AG04449 (cell line): ENCODE measurements at regions not wholly inside any gene's neighbourhood (a gene's known extent, or its start where the extent isn't known, plus 50 kb on each side); places are given as distances from the start of the nearest gene placed in this dataset.
A peak's percentile ranks its signal among the peaks of the same experiment; 100 is the strongest.

ENCODE experiments used
- CTCF ChIA-PET: fragments of 350-600 bp; formaldehyde crosslinking; extraction: SDS; loops from one replicate; lab custom pipeline; 2021; ENCODE audit warnings: antibody characterized with exemption; lab: Yijun Ruan, JAX
- POLR2A ChIA-PET: fragments of 400-600, 350-600 bp; formaldehyde crosslinking; extraction: SDS; loops from one replicate; lab custom pipeline; 2020; ENCODE audit warnings: antibody characterized with exemption, inconsistent platforms; lab: Yijun Ruan, JAX
- DNase-seq: peaks from one replicate; pipeline ENCODE4 v3.0.0-alpha.2; 2010; ENCODE audit warnings: low read depth, low spot score
- H3K4me3 ChIP-seq: 2 replicates; pipeline ENCODE4 v1.5.1; 2011; ENCODE audit warnings: low read depth, mild to moderate bottlenecking, control low read depth, low read length
- TF ChIP-seq, protein P1 (sequence below): IDR thresholded peaks from one replicate; pipeline ENCODE4 v1.5.1; 2011; ENCODE audit warnings: mild to moderate bottlenecking, moderate library complexity, low read length, control low read depth, inconsistent platforms; ENCODE audit not compliant: insufficient read depth; ENCODE audit errors: missing control alignments

DNA sequence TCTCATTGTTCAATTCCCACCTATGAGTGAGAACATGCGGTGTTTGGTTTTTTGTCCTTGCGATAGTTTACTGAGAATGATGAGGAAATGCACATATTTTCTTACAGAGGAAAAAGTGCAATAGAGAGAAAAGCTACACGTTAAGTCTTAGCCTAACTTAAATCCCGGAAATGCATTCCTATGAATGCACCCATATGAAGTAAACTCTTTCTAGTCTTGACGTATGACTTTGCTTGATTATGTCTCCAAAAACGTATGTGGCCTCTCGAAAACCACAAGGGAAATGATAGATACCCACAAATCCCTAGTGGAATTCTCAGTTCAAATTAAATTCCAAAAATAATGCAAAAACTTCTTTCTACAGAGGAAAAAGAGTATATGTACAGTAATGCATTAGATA is 90.7 kb upstream of the SASH1 start:
- TF ChIP-seq, protein P1, sequence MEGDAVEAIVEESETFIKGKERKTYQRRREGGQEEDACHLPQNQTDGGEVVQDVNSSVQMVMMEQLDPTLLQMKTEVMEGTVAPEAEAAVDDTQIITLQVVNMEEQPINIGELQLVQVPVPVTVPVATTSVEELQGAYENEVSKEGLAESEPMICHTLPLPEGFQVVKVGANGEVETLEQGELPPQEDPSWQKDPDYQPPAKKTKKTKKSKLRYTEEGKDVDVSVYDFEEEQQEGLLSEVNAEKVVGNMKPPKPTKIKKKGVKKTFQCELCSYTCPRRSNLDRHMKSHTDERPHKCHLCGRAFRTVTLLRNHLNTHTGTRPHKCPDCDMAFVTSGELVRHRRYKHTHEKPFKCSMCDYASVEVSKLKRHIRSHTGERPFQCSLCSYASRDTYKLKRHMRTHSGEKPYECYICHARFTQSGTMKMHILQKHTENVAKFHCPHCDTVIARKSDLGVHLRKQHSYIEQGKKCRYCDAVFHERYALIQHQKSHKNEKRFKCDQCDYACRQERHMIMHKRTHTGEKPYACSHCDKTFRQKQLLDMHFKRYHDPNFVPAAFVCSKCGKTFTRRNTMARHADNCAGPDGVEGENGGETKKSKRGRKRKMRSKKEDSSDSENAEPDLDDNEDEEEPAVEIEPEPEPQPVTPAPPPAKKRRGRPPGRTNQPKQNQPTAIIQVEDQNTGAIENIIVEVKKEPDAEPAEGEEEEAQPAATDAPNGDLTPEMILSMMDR = no peak
- H3K4me3 ChIP-seq = no peak overlapping the region
- POLR2A ChIA-PET = interaction anchor here (0.6 to 1.1 kb wide), 2 partner anchors 10 to 72 kb away, joined by 3 read pairs; no protein-coding TSS in a partner anchor
- peak; percentile 87 for DNase-seq
- CTCF ChIA-PET = interaction anchor here (0.6 to 12.4 kb wide), 20 partner anchors 8 to 744 kb away, joined by 3 to 188 read pairs (median 6); no protein-coding TSS in a partner anchor

DNA sequence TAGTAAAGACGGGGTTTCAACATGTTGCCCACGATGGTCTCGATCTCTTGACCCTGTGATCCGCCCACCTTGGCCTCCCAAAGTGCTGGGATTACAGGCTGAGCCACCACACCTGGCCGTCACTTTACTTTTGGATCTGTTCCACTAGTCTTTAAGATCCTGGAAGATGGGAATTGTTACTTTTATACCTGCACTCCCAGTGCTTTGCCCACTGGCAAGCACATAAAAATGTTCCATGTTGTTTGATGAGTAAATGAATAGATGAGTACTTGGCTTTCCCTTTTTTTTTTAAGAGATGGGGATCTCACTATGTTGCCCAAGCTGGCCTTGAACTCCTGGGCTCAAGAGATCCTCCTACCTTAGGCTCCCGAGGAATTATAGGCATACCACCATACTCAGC is 84.8 kb upstream of the SASH1 start:
- ChIA-PET CTCF (interaction anchor here (0.6 to 3.5 kb wide), 3 partner anchors 78 to 112 kb away, joined by 3 to 18 read pairs (median 5); no protein-coding TSS in a partner anchor), POLR2A (no interaction called here)
- H3K4me3 ChIP-seq = no peak overlapping the region
- DNase-seq = no peak
- TF ChIP-seq, protein P1 = no peak

DNA sequence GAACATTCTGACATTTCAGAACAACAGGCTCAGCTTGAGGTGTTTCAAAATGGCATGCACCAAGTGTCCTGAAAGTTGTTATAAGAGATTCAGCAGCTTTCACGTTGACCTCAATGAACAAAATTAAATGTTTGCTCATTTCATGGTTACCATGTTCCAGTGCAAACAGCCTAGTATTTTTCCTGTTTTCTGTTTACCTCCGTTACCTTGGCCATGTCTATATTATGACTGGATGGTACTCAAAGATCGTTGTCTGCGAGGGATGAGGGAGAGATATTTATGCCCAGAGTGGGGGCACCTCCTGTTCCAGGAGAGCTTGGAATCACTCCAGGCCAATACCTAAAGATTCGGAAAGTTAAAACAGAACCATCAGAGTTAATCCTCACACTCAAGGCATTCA is 83.8 kb upstream of the SASH1 start:
- POLR2A ChIA-PET = interaction anchor here (0.6 to 0.7 kb wide), 2 partner anchors 9 to 26 kb away, joined by 3 read pairs; no protein-coding TSS in a partner anchor
- no peak overlapping the region for H3K4me3 ChIP-seq
- DNase-seq = no peak
- TF ChIP-seq, protein P1 = no peak
- CTCF ChIA-PET = interaction anchor here (1.0 to 3.5 kb wide), 3 partner anchors 9 to 81 kb away, joined by 4 to 18 read pairs (median 6); no protein-coding TSS in a partner anchor

DNA sequence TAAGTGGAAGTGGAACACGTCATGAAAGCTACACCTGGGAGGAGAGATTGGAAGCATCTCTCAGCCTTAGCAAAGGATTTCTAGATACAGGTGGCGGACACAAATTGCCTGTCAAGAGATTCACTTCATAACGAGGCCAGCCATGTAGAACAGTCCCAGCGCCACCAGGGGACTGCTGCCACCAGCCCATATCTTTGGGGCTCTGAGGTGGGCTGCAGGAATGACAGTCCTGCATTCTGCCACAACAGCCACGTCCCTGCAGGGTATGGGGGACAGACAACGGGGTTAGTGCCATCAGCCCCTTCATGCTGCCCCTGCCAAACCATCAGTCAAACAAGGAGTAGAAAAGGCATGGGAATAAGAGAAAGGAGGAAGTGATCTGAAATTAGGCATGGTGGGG is 81.2 kb upstream of the SASH1 start:
- ChIA-PET CTCF (interaction anchor here (1.3 to 1.7 kb wide), 2 partner anchors 10 to 81 kb away, joined by 4 to 7 read pairs; no protein-coding TSS in a partner anchor), POLR2A (no interaction called here)
- TF ChIP-seq, protein P1 = no peak
- no peak overlapping the region for H3K4me3 ChIP-seq
- no peak for DNase-seq

DNA sequence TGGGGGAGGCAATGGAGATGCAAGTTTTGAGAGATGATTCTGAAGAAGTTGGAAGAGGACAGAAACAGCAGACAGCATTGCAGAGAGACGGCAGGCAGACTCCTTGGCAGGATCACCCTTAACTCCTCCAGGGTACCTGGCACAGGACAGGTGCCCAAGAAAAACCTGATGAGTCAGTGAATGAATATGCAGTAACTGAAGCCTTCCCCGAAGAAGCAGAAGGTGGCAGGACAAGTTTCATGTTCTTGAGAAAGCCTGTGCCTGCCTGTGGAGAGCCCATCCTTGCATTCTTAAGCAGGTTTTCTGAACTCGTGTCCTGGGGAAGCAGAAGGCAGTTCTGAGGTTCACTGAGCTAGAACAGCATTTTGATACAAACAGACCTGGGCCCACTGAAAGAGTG is 79.6 kb upstream of the SASH1 start:
- ChIA-PET CTCF (interaction anchor here (1.1 to 4.0 kb wide), 2 partner anchors 11 to 201 kb away, joined by 5 to 23 read pairs; no protein-coding TSS in a partner anchor), POLR2A (no interaction called here)
- H3K4me3 ChIP-seq = no peak overlapping the region
- DNase-seq = no peak
- TF ChIP-seq, protein P1 = no peak

DNA sequence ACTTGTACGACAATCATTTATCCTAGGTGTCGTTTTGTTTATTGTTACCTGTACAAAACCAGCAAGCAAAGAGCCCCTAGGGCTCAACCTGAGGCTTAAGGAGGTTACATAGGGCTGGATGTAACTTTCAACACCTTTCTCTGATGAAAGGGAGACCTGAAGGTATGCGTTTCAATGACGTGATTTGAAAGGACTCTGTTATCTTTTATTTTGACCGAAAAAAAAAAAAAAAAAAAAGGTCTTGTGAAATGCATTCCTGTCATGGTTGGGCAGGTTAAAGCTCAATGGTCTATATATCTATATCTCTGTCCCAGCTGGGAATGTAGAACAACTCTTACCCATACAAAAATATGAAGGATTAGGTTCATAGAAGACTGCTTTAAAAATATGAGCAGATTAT is 78.7 kb upstream of the SASH1 start:
- CTCF ChIA-PET = interaction anchor here (0.8 to 4.0 kb wide), 4 partner anchors 12 to 200 kb away, joined by 3 to 23 read pairs (median 4); no protein-coding TSS in a partner anchor
- POLR2A ChIA-PET = no interaction called here
- DNase-seq = no peak
- H3K4me3 ChIP-seq = no peak overlapping the region
- TF ChIP-seq, protein P1 = no peak
